ENCODE measurements at regions not wholly inside any gene's neighbourhood (a gene's known extent, or its start where the extent isn't known, plus 50 kb on each side); places are given as distances from the start of the nearest gene placed in this dataset.

DNA sequence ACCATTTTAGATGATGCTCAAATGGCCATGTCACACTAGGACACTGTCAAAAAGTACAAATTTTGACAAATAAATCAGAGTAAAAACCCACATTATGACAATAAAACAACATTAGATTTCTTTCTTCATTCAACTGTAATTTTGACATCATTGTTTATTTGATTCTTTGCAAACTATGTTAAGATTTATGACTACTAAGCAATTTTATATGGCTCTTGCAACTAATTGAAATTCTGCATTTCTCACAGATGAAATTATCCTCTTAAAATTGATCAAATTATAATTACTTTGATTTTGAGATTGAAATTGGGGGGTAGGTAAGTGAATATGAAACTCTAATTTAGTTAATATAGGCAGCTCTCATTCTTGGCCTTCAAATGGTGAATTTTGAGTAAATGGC is 59.8 kb downstream of the ATOH1 start:
- H3K27me3 Mint-ChIP-seq (ENCODE audit: insufficient read depth, low read depth, poor library complexity), result no peaks in the 10 kb centered on the region
- H3K9me2 ChIP-seq (ENCODE audit: insufficient read depth), result no peaks in the 10 kb centered on the region
- no peaks in the 10 kb centered on the region for H4K20me1 ChIP-seq (replicated peaks; ENCODE audit: insufficient read depth)
- no peak overlapping the region for H3K27ac Mint-ChIP-seq
- H3K79me2 ChIP-seq (replicated peaks; ENCODE audit: insufficient read depth), result no peaks in the 10 kb centered on the region
- no peaks in the 10 kb centered on the region for H3K4me1 ChIP-seq (ENCODE audit: insufficient read depth)
- H3K27ac ChIP-seq (ENCODE audit: low read depth), result no peak overlapping the region
- H3K36me3 ChIP-seq (ENCODE audit: insufficient read depth), result no peaks in the 10 kb centered on the region
- H3K9me3 Mint-ChIP-seq, result no peaks in the 10 kb centered on the region
- no peak overlapping the region for H3K4me3 ChIP-seq
- no peaks in the 10 kb centered on the region for H3K4me1 Mint-ChIP-seq
- no peak for ATAC-seq
- no peaks in the 10 kb centered on the region for H3K36me3 Mint-ChIP-seq (ENCODE audit: low read depth)
- H3K27me3 ChIP-seq (ENCODE audit: insufficient read depth), result no peaks in the 10 kb centered on the region
- no peak overlapping the region for H3K4me3 Mint-ChIP-seq
- no peak for TF ChIP-seq STAT1 (IDR thresholded peaks at IDR 0.05; ENCODE audit: unreplicated experiment)
- TF ChIP-seq, protein P1, sequence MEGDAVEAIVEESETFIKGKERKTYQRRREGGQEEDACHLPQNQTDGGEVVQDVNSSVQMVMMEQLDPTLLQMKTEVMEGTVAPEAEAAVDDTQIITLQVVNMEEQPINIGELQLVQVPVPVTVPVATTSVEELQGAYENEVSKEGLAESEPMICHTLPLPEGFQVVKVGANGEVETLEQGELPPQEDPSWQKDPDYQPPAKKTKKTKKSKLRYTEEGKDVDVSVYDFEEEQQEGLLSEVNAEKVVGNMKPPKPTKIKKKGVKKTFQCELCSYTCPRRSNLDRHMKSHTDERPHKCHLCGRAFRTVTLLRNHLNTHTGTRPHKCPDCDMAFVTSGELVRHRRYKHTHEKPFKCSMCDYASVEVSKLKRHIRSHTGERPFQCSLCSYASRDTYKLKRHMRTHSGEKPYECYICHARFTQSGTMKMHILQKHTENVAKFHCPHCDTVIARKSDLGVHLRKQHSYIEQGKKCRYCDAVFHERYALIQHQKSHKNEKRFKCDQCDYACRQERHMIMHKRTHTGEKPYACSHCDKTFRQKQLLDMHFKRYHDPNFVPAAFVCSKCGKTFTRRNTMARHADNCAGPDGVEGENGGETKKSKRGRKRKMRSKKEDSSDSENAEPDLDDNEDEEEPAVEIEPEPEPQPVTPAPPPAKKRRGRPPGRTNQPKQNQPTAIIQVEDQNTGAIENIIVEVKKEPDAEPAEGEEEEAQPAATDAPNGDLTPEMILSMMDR (conservative IDR thresholded peaks at IDR 0.05; ENCODE audit: low read depth in 2 of 2), result no peak
- no peak for TF ChIP-seq CREB1 (CRISPR knock-in tag; IDR thresholded peaks at IDR 0.05; ENCODE audit: low read depth)
- no peak for TF ChIP-seq JUNB (IDR thresholded peaks at IDR 0.05; ENCODE audit: unreplicated experiment)
- TF ChIP-seq EZH2phosphoT487 (IDR thresholded peaks at IDR 0.05; ENCODE audit: unreplicated experiment), result no peak
- TF ChIP-seq, protein P2, sequence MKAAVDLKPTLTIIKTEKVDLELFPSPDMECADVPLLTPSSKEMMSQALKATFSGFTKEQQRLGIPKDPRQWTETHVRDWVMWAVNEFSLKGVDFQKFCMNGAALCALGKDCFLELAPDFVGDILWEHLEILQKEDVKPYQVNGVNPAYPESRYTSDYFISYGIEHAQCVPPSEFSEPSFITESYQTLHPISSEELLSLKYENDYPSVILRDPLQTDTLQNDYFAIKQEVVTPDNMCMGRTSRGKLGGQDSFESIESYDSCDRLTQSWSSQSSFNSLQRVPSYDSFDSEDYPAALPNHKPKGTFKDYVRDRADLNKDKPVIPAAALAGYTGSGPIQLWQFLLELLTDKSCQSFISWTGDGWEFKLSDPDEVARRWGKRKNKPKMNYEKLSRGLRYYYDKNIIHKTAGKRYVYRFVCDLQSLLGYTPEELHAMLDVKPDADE (IDR thresholded peaks at IDR 0.05), result no peak
- TF ChIP-seq NANOG (IDR thresholded peaks at IDR 0.05; ENCODE audit: borderline replicate concordance), result no peak
- no peak for TF ChIP-seq ZNF331 (CRISPR knock-in tag; IDR thresholded peaks at IDR 0.05; ENCODE audit: low read depth)
- TF ChIP-seq POLR2AphosphoS5 (IDR thresholded peaks at IDR 0.05; ENCODE audit: low read depth), result no peak
- no peak for TF ChIP-seq ZNF114 (CRISPR knock-in tag; IDR thresholded peaks at IDR 0.05)
- TF ChIP-seq, protein P3, sequence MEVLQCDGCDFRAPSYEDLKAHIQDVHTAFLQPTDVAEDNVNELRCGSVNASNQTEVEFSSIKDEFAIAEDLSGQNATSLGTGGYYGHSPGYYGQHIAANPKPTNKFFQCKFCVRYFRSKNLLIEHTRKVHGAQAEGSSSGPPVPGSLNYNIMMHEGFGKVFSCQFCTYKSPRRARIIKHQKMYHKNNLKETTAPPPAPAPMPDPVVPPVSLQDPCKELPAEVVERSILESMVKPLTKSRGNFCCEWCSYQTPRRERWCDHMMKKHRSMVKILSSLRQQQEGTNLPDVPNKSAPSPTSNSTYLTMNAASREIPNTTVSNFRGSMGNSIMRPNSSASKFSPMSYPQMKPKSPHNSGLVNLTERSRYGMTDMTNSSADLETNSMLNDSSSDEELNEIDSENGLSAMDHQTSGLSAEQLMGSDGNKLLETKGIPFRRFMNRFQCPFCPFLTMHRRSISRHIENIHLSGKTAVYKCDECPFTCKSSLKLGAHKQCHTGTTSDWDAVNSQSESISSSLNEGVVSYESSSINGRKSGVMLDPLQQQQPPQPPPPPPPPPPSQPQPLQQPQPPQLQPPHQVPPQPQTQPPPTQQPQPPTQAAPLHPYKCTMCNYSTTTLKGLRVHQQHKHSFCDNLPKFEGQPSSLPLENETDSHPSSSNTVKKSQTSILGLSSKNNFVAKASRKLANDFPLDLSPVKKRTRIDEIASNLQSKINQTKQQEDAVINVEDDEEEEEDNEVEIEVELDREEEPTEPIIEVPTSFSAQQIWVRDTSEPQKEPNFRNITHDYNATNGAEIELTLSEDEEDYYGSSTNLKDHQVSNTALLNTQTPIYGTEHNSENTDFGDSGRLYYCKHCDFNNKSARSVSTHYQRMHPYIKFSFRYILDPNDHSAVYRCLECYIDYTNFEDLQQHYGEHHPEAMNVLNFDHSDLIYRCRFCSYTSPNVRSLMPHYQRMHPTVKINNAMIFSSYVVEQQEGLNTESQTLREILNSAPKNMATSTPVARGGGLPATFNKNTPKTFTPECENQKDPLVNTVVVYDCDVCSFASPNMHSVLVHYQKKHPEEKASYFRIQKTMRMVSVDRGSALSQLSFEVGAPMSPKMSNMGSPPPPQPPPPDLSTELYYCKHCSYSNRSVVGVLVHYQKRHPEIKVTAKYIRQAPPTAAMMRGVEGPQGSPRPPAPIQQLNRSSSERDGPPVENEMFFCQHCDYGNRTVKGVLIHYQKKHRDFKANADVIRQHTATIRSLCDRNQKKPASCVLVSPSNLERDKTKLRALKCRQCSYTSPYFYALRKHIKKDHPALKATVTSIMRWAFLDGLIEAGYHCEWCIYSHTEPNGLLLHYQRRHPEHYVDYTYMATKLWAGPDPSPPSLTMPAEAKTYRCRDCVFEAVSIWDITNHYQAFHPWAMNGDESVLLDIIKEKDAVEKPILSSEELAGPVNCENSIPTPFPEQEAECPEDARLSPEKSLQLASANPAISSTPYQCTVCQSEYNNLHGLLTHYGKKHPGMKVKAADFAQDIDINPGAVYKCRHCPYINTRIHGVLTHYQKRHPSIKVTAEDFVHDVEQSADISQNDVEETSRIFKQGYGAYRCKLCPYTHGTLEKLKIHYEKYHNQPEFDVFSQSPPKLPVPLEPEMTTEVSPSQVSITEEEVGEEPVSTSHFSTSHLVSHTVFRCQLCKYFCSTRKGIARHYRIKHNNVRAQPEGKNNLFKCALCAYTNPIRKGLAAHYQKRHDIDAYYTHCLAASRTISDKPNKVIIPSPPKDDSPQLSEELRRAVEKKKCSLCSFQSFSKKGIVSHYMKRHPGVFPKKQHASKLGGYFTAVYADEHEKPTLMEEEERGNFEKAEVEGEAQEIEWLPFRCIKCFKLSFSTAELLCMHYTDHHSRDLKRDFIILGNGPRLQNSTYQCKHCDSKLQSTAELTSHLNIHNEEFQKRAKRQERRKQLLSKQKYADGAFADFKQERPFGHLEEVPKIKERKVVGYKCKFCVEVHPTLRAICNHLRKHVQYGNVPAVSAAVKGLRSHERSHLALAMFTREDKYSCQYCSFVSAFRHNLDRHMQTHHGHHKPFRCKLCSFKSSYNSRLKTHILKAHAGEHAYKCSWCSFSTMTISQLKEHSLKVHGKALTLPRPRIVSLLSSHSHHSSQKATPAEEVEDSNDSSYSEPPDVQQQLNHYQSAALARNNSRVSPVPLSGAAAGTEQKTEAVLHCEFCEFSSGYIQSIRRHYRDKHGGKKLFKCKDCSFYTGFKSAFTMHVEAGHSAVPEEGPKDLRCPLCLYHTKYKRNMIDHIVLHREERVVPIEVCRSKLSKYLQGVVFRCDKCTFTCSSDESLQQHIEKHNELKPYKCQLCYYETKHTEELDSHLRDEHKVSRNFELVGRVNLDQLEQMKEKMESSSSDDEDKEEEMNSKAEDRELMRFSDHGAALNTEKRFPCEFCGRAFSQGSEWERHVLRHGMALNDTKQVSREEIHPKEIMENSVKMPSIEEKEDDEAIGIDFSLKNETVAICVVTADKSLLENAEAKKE (CRISPR knock-in tag; IDR thresholded peaks at IDR 0.05), result no peak
- no peak for TF ChIP-seq EZH2 (IDR thresholded peaks at IDR 0.05; ENCODE audit: low read depth, unreplicated experiment)
- TF ChIP-seq, protein P4, sequence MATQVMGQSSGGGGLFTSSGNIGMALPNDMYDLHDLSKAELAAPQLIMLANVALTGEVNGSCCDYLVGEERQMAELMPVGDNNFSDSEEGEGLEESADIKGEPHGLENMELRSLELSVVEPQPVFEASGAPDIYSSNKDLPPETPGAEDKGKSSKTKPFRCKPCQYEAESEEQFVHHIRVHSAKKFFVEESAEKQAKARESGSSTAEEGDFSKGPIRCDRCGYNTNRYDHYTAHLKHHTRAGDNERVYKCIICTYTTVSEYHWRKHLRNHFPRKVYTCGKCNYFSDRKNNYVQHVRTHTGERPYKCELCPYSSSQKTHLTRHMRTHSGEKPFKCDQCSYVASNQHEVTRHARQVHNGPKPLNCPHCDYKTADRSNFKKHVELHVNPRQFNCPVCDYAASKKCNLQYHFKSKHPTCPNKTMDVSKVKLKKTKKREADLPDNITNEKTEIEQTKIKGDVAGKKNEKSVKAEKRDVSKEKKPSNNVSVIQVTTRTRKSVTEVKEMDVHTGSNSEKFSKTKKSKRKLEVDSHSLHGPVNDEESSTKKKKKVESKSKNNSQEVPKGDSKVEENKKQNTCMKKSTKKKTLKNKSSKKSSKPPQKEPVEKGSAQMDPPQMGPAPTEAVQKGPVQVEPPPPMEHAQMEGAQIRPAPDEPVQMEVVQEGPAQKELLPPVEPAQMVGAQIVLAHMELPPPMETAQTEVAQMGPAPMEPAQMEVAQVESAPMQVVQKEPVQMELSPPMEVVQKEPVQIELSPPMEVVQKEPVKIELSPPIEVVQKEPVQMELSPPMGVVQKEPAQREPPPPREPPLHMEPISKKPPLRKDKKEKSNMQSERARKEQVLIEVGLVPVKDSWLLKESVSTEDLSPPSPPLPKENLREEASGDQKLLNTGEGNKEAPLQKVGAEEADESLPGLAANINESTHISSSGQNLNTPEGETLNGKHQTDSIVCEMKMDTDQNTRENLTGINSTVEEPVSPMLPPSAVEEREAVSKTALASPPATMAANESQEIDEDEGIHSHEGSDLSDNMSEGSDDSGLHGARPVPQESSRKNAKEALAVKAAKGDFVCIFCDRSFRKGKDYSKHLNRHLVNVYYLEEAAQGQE (IDR thresholded peaks at IDR 0.05; ENCODE audit: unreplicated experiment), result no peak
- H3K4me2 ChIP-seq, result no peak overlapping the region
- H3F3A ChIP-seq (replicated peaks; ENCODE audit: low read depth), result no peaks in the 10 kb centered on the region
- DNase-seq (ENCODE audit: low spot score), result no peak
- no peak overlapping the region for H2AFZ ChIP-seq

All from GM23338 (cell line).